ENCODE measurements at regions not wholly inside any gene's neighbourhood (a gene's known extent, or its start where the extent isn't known, plus 50 kb on each side); places are given as distances from the start of the nearest gene placed in this dataset.
"Not testable (repeated sequence)": the region's sequence is repeated elsewhere in the genome, so short reads cannot be mapped to it uniquely, and the experiment has no call there.

DNA sequence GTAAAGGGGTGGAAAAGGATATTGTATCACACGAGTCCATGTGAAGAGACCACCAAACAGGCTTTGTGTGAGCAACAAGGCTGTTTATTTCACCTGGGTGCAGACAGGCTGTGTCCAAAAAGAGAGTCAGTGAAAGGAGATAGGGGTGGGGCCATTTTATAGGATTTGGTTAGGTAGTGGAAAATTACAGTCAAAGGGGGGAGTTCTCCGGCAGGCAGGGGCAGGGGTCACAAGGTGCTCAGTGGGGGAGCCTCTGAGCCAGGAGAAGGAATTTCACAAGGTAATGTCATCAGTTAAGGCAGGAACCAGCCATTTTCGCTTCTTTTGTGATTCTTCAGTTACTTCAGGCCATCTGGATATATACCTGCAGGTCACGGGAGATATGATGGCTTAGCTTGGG, 104.7 kb upstream of the SPATS2L start:
- TF ChIP-seq, protein P1, sequence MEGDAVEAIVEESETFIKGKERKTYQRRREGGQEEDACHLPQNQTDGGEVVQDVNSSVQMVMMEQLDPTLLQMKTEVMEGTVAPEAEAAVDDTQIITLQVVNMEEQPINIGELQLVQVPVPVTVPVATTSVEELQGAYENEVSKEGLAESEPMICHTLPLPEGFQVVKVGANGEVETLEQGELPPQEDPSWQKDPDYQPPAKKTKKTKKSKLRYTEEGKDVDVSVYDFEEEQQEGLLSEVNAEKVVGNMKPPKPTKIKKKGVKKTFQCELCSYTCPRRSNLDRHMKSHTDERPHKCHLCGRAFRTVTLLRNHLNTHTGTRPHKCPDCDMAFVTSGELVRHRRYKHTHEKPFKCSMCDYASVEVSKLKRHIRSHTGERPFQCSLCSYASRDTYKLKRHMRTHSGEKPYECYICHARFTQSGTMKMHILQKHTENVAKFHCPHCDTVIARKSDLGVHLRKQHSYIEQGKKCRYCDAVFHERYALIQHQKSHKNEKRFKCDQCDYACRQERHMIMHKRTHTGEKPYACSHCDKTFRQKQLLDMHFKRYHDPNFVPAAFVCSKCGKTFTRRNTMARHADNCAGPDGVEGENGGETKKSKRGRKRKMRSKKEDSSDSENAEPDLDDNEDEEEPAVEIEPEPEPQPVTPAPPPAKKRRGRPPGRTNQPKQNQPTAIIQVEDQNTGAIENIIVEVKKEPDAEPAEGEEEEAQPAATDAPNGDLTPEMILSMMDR (conservative IDR thresholded peaks at IDR 0.05; ENCODE audit: low read length), result not testable (repeated sequence)
- not testable (repeated sequence) for TF ChIP-seq EZH2phosphoT487 (IDR thresholded peaks at IDR 0.05; ENCODE audit: borderline replicate concordance, low read depth, low read length)

Data from OCI-LY7 (cell line).